ENCODE measurements at regions not wholly inside any gene's neighbourhood (a gene's known extent, or its start where the extent isn't known, plus 50 kb on each side); places are given as distances from the start of the nearest gene placed in this dataset.

- DNase-seq = no peak
Observed at GRCh38 chr2:7825591-7826312, 856.1 kb upstream of the ID2 start.

GRCh38 chr2:7826656-7827055 lies 855.2 kb upstream of the ID2 start:
- DNase-seq = no peak

GRCh38 chr2:7829241-7829640 lies 852.6 kb upstream of the ID2 start:
- no peak for DNase-seq

GRCh38 chr2:7830616-7831015 lies 851.2 kb upstream of the ID2 start:
- DNase-seq = no peak

- no peak for DNase-seq
Observed at GRCh38 chr2:7835151-7835550, 846.7 kb upstream of the ID2 start.

GRCh38 chr2:7835693-7836680 lies 845.9 kb upstream of the ID2 start:
- DNase-seq = no peak

GRCh38 chr2:7837237-7837760 lies 844.6 kb upstream of the ID2 start:
- DNase-seq = no peak

GRCh38 chr2:7838669-7839068 lies 843.2 kb upstream of the ID2 start:
- DNase-seq = no peak

GRCh38 chr2:7840651-7841380 lies 841.0 kb upstream of the ID2 start:
- no peak for DNase-seq

GRCh38 chr2:7841751-7842150 lies 840.1 kb upstream of the ID2 start:
- no peak for DNase-seq

GRCh38 chr2:7844414-7844965 lies 837.4 kb upstream of the ID2 start:
- DNase-seq = no peak

- no peak for DNase-seq
Observed at GRCh38 chr2:7845332-7845731, 836.5 kb upstream of the ID2 start.

GRCh38 chr2:7846607-7847006 lies 835.2 kb upstream of the ID2 start:
- DNase-seq = no peak

- DNase-seq = no peak
Observed at GRCh38 chr2:7847321-7847720, 834.5 kb upstream of the ID2 start.

GRCh38 chr2:7849027-7849426 lies 832.8 kb upstream of the ID2 start:
- no peak for DNase-seq

- no peak for DNase-seq
Observed at GRCh38 chr2:7849531-7849930, 832.3 kb upstream of the ID2 start.

GRCh38 chr2:7852546-7852945 lies 829.3 kb upstream of the ID2 start:
- no peak for DNase-seq

GRCh38 chr2:7857904-7858303 lies 824.0 kb upstream of the ID2 start:
- no peak for DNase-seq

GRCh38 chr2:7858624-7859023 lies 823.2 kb upstream of the ID2 start:
- no peak for DNase-seq

GRCh38 chr2:7860693-7861092 lies 821.2 kb upstream of the ID2 start:
- DNase-seq = no peak

- no peak for DNase-seq
Observed at GRCh38 chr2:7861910-7862702, 819.8 kb upstream of the ID2 start.

GRCh38 chr2:7866104-7866503 lies 815.8 kb upstream of the ID2 start:
- no peak for DNase-seq
